HG02798 (cell line): ENCODE measurements at regions not wholly inside any gene's neighbourhood (a gene's known extent, or its start where the extent isn't known, plus 50 kb on each side); places are given as distances from the start of the nearest gene placed in this dataset.
"Not testable (repeated sequence)": the region's sequence is repeated elsewhere in the genome, so short reads cannot be mapped to it uniquely, and the experiment has no call there.

Source experiments
- ATAC-seq: cut with Tn5 transposase; IDR thresholded peaks from one replicate; pipeline ENCODE4 v1.9.1; 2021; ENCODE audit warnings: mild to moderate bottlenecking; ENCODE audit not compliant: unreplicated experiment, poor library complexity

DNA sequence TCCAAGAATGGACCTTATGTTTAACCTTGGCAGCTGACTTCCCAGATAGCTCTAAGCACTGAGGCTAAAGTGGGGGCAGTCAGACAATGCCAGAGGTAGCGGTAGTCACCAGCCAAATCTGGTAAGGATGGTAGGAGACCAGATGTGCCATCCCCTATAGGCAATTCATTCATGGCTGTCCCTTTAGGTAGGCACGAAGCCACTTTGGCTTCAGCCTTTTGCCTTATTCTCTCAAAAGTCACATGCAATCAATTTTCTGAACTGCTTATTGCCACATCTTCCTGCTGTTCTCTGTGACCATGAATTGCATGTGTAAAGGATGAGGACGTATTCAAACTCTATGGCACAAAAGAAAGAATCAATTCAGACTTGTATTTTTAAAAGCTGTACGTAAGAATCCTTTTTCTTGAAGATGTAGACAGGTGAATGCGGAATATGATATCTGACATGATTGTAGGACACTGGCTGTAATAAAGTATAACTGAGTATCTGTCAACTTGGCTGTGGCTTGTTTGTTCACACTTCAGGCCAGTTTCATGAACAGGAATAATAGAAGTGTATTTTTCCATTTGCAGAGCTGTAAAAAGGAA, 611.7 kb downstream of the NR2F1-AS1 start:
- no peak for ATAC-seq

DNA sequence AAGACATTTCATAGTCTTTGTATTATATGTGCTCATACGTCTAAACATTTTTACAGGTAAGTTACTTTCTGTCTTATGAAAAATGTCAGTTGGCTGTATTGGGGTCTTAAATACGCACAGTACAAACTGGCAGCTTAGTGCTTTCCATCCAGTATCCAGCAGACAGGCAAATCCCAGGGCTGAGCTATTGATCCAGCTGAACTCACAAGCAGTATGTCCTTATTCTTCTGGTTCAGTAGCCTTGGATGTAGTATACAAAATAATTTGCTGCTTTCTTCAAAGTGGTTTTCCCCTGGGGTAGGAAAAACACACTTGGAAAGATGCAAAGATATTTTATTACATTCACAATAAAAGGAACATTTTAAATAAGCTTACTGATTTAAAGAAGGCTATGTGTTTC, 617.2 kb downstream of the NR2F1-AS1 start:
- ATAC-seq, result no peak

DNA sequence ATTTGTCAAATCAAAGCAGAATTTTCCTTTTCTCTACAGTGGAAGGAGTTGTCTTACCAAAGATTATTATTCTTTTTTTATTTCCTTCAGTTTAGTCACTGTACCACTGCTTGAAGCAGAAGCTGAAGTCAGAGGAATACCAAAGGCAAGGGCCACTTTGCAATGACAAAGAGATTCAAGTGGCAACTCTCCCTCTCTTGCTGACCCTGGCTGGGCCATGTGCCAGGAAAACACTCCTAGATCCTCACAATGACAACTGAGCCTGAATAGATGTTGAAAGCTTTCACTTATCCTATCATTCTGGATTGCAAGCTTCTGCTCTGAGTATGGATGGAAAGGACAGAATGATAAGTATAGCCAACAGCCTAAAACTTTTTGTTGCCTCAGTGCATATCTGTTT, 618.3 kb downstream of the NR2F1-AS1 start:
- ATAC-seq, result no peak

DNA sequence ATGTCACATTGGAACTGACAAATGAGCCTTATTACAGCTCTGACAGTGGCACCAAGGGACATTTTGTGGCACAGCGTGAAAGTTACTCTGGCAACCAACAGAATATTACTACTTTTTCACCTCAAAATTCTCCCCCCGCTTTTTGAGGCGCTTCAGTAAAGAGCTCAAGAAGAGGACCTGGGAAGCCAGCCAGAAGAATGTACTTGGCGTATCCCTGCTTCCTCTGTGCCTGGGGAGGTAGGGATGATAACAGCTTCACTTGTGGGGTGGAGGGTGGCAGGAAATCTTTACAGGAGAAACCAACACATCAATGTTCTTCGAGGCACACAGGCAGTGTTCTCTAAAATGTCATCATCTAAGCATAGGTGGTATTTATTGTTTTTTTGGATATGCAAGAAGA, 624.1 kb downstream of the NR2F1-AS1 start:
- ATAC-seq, result no peak

DNA sequence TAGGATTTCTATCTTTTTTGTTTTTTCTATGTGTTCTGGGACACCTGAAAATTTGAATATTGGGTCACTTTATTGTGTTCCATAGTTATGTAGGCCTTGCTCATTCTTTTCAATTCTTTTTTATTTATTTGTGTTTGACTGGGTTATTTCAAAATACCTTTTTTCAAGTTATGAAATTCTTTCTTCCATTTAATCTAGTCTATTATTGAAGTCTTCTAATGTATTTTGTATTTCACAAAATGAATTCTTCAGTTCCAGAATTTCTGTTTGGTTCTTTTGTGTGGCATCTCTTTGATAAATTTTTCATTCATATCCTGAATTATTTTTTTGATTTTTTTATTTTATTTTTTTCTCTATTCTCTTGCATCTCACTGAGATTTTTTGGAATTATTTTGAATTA, 628.8 kb downstream of the NR2F1-AS1 start:
- ATAC-seq, result no peak

DNA sequence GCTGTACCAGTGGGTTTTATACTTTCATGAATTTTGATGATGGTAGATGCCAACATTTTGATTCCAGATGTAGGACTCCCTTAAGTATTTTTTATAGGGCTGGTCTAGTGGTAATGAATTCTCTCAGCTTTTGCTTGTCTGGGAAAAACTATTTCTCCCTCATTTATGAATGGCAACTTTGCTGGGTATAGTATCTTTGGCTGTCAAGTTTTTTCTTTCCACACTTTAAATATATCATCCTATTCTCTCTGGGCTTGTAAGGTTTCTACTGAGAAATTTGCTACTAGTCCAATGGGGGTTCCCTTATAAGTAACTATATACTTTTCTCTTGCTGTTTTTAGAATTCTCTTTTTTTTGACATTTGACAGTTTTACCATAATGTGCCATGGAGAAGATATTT, 629.3 kb downstream of the NR2F1-AS1 start:
- no peak for ATAC-seq

DNA sequence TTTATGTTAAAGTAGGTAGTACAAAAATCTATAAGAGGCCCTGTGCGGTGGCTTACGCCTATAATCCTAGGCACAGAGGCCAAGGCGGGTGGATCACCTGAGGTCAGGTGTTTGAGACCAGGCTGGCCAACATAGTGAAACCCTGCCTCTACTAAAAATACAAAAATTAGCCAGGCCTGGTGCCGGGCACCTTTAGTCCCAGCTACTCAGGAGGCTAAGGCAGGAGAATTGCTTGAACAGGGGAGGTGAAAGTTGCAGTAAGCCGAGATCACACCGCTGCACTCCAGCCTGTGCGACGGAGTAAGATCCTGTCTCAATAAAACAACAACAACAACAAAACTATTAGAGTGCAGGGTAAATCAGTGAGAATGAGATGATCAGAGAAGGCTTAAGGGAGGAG, 634.5 kb downstream of the NR2F1-AS1 start:
- ATAC-seq, result no peak

DNA sequence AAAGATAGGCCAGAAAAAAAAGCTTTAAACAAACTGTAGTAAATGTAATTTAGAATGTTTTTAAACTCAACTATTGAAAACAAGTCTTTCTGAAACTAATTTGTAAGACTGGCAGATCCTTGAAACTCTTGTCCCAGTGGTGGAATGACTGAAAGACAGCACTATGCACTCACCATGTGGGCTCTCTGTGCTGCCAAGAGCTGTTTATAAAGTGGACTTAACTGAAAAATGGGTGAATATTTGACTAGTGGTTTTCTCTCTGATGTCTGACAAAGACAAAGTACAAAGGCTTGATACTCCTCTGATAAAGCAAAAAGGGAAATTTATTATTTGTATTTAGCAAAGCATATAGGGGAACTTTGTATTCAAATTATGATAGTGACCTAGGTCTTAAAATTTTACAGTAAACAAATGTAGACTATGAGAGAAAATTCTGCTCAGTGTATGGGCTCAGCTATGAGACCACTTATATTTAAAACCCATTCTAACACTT, 635.4 kb downstream of the NR2F1-AS1 start:
- ATAC-seq, result no peak

DNA sequence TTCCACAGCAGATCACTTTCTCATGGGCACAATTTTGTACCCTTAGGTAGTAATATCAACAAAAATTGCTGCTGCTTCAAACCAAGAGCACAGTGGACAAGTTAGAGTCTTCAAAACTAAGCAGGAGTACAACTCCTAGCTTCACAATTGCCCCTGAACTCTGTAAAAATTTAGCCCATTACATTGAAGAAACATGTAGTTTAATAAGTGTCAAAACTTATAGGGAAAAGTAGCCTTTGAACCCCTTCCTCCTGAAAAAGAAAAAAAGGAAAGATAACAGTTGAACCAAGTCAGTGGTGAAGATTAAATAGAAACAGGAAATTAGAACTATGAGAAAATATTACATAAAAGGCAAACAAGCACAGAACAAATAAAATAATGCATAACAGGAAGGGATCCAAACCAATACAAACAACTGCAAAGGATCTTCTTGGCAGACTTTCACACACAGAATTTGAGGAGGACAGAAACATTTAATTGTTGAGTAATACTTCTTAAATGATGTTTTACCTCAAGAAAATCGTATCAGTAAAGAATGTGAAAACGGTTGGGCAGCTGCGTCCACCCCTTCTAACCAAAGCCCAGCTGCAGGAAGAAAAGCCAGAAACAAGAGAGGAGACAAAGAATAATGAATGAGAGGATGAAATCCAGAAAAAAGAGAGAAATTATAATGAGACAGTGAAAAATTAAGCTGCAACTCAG, 636.0 kb downstream of the NR2F1-AS1 start:
- no peak for ATAC-seq

DNA sequence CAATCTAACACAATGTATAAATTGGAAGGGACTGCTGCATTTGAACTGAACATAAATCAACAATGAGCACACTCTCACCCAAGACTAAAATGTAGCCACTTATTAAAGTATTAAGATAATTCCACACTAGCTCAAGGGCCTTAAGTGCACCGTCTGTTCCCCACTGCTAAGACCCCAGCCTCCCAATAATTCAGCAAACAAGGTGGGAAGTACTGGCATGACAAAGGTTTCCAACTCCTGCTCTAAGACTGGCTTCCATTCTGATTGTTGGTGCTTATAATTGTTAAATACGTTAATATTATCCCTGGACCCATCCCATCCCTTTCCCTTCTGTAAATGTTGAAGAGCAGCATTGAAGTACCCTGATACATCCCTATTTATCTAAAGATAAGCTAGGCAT, 636.7 kb downstream of the NR2F1-AS1 start:
- no peak for ATAC-seq

DNA sequence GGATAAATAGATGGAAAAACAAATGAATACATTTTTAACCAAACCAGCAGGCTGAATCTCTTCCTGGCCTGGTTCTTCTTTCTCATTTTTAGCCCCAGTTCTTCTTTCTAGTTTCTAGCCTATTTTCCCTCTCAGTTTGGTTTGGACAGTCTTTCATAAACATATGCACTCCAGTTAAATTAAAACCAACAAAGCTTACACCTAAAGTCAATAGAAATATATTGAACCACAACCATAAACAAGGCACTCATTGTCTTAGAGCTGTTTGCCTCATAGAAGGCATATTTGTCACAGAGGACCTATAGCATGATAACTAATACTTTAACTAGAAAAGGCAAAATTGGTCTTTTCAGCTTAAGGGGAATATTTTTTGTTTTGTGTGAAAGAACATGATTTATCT, 638.3 kb downstream of the NR2F1-AS1 start:
- ATAC-seq, result no peak

DNA sequence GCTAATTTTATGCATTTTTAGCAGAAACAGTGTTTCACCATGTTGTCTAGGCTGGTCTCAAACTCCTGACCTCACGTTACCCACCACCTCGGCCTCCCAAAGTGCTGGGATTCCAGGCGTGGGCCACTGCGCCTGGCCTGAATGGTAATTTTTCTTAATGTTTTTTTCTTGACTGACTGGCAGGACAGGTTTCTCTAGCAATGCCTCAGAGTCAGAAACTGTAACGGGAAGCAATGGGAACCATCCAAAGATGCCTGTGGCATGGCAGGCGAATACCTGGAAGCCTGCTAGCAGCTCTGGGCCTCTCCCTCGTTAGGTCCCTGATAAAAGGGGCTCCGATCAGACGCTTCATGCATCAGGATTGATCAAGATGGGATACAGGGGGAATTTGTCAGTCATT, 639.2 kb downstream of the NR2F1-AS1 start:
- ATAC-seq, result no peak

DNA sequence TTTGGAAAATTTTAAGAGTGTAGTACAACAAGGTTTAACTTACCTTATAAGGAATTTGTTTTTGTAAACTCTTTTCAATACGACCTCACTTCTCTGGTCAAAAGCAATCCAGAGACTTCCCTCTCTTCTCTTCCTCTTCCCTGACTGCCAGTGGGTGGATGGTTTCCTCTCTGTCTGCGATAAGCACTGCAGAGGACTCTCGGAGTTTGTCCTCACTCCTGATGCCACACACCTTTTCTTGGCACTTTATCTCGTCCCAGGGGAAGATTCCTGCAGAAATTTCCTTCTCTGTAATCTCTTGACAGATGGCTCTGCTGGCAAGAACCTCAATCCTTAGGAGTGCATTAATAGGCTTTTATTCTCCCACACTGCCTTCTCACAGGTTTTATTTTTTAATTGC, 641.6 kb downstream of the NR2F1-AS1 start:
- no peak for ATAC-seq

DNA sequence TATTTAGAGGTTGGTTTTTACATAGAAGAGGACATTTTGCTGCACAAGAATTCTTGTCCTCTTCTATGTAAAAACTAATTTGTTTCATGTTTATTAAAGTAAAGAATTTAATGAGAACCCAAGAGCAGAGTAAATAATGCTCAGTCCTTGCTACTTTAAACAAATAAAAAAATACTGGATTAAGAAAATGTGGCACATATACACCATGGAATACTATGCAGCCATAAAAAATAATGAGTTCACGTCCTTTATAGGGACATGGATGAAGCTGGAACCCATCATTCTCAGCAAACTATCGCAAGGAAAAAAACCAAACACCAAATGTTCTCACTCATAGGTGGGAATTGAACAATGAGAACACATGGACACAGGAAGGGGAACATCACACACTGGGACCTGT, 643.6 kb downstream of the NR2F1-AS1 start:
- not testable (repeated sequence) for ATAC-seq

DNA sequence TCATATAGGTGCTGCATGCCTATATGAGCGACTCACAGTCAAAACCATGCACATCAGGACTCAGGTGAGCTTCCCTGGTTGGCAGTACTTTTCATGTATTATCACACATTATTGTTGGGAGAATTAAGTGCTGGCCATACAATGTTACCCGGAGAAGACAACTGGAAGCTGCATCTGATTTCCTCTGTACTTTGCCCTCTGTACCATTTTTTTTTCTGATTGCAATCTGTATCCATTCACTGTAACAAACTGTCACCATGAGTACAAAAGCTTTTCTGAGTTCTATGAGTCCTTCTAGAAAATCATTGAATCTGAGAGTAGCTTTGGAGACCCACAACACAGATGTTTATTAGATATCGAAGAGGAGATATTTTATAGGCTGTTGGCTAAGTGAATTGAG, 651.0 kb downstream of the NR2F1-AS1 start:
- ATAC-seq, result no peak

DNA sequence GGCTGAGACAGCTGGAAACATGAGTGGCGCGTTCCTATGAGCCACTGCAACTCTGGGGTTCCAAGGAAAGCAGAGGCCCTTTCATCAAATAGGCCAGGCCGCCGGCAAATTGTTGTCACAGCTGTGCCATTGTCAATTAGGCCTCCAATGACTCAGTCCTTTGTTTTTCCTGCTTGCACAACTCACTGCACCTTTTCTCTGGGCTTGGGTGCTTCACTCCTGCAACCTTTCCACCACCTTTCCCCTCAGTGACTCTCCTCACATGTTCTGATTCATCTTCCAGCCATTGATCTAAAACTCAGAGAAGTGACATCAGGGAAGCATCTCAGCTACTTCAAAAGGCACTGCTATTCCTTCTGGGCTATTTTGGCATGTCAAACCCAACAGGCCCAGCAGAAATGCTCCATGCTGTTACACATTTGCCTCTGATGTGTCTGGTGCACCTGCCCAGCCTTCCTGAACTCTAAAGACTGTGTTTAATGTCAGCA, 653.7 kb downstream of the NR2F1-AS1 start:
- no peak for ATAC-seq

DNA sequence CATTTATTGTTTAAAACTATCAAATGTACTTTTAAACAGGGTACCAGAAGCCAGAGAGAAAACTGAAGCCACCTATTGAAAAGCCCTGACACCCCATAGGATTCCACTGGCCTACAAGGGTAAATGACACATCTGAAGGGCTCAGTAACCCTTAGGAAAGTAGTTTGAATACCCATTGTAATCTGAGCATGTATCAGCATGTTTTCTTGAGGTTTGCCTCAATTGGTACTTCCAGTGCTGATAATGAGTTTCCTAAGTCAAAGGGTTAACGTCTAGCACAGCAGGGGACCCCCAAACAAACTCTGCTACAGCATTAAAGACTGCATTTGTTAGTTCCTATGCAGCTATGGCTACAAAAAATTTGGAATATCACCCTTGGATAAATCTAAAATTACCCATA, 657.1 kb downstream of the NR2F1-AS1 start:
- ATAC-seq, result no peak

DNA sequence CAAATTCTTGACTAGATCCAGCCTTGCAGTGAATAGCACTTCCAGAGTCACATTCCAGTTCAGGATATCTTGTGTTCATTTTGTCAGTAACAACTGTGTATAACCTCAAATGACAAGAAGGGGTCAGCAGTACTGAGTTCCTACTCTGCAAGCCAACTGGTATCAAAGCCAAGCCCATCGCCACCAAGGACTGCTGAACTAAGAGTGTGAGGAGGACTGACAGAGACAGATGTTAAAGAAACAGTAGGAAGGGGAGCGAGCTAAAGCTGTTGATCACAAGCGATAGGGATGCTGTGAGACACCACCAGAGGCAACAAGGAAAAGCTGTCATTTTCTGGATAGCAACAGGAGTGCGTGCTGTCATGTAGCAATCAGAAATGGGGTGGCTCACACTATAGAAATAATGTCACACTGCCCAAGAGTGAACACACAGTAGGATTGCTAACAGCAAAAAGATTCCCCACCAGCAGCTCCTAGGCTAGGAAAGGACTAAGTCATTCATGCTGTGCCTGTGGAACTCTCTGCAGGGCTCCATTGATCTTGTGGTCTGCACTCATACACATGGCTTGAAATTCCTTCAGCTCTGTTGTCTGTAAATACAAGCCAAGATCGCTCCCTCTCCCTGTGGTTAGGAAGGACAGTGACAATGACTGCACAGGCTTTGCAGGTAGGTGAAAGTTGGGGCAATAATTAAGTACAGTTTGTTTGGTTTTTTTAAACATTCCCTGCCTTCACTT, 658.6 kb downstream of the NR2F1-AS1 start:
- no peak for ATAC-seq

DNA sequence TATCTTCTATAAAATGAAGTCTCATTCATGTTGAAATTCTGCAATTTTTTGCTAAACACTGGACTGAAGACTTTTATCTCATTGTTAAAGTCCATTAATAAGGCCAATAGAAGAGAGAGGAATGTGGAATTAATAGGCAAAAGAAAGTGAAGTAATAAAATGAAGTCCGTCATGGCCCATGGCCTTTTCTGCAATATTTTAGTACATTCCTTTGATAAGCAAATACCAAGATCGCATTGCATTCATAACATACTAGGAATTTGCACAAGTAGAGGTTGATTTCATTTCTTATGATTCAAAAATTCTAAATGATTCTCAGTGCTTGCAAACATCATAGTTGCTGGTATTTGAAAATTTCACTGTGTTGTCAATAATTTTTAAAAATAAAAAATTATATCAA, 664.0 kb downstream of the NR2F1-AS1 start:
- no peak for ATAC-seq

DNA sequence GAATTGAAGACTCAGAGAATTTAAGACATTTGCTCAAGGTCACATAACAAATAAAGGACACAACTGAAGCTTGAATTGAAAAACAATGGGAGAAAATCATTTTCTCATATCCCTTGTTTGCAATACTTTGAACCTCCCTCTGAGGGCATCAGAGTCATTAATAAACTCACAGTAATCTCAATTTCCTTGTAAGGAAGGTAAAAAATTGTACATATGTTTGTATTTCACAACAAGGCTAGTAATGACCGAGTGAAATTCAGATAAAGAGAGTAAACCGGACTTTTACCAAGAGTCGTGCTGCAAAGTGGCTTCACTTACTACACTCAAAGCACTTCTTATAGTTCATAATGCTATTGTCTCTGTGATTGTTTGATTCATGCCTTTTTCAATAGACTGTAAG, 665.0 kb downstream of the NR2F1-AS1 start:
- ATAC-seq, result no peak

DNA sequence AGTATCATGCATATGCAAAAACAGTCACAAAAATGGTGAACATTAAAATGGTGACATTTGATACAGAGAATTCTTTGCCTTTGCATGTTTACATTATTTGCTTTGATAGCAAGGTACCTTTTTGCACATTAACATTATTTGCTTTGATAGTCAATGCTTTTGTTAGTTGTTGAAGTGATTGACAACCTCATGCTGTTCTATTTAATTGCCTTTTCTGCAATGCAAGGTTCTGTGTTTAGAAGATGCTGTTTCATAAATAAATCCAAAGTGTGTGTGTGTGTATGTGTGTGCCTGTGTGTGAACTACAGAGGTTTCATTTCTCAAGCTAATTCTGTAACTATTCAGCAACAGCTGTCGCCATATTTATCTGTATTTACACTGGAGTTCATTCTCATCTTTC, 668.7 kb downstream of the NR2F1-AS1 start:
- ATAC-seq, result no peak
